Nephron progenitor cell (in vitro differentiated cells): ENCODE measurements at regions not wholly inside any gene's neighbourhood (a gene's known extent, or its start where the extent isn't known, plus 50 kb on each side); places are given as distances from the start of the nearest gene placed in this dataset.

Source experiments
- DNase-seq: peaks from one replicate; pipeline ENCODE4 v3.0.0; 2021
- H3K27ac Mint-ChIP-seq: 2 replicates; pipeline ENCODE4 v1.8.0; 2021; ENCODE audit warnings: mild to moderate bottlenecking, moderate library complexity, mixed read lengths
- H3K27me3 Mint-ChIP-seq: 2 replicates; pipeline ENCODE4 v1.8.0; 2021; ENCODE audit warnings: mild to moderate bottlenecking, low read depth, mixed read lengths; ENCODE audit not compliant: poor library complexity
- H3K36me3 Mint-ChIP-seq: 2 replicates; pipeline ENCODE4 v1.8.0; 2021; ENCODE audit warnings: low read depth, mixed read lengths
- H3K4me1 Mint-ChIP-seq: 2 replicates; pipeline ENCODE4 v1.8.0; 2021; ENCODE audit warnings: mixed read lengths
- H3K4me3 Mint-ChIP-seq: 2 replicates; pipeline ENCODE4 v1.8.0; 2021; ENCODE audit warnings: mild to moderate bottlenecking, moderate library complexity, mixed read lengths
- H3K9me3 Mint-ChIP-seq: 2 replicates; pipeline ENCODE4 v1.8.0; 2021; ENCODE audit warnings: mild to moderate bottlenecking, moderate library complexity, mixed read lengths
- TF ChIP-seq, protein P1 (sequence below): fragments of 200-600 bp; sonication (generic); IDR thresholded peaks from 2 replicates; pipeline ENCODE4 v1.5.0; 2021; ENCODE audit warnings: antibody characterized with exemption

DNA sequence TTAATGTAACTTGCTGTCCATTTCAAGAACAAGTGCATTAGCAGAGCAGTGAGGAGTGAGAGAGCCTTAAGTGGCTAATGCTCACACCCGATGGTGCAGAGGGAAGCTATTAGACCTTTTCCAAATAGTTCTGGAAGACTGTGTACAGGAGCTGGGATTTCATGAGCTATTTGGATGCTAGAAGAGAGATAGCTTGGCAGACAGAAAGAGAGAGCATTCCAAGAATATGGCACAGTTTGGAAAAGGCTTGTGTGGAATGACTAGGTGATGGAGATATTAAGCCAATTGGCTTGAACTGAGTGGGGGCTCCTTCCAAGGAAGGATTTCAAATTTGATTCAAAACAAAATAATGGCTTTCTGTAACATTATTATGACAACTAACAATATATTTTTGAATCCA is 1097.2 kb upstream of the TENM3 start:
- H3K9me3 Mint-ChIP-seq = no peaks in the 10 kb centered on the region
- peaks cover 42% of the 10 kb centered on the region for H3K4me1 Mint-ChIP-seq
- no peak for DNase-seq
- no peaks in the 10 kb centered on the region for H3K27me3 Mint-ChIP-seq
- TF ChIP-seq, protein P1, sequence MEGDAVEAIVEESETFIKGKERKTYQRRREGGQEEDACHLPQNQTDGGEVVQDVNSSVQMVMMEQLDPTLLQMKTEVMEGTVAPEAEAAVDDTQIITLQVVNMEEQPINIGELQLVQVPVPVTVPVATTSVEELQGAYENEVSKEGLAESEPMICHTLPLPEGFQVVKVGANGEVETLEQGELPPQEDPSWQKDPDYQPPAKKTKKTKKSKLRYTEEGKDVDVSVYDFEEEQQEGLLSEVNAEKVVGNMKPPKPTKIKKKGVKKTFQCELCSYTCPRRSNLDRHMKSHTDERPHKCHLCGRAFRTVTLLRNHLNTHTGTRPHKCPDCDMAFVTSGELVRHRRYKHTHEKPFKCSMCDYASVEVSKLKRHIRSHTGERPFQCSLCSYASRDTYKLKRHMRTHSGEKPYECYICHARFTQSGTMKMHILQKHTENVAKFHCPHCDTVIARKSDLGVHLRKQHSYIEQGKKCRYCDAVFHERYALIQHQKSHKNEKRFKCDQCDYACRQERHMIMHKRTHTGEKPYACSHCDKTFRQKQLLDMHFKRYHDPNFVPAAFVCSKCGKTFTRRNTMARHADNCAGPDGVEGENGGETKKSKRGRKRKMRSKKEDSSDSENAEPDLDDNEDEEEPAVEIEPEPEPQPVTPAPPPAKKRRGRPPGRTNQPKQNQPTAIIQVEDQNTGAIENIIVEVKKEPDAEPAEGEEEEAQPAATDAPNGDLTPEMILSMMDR = no peak
- no peaks in the 10 kb centered on the region for H3K36me3 Mint-ChIP-seq
- H3K4me3 Mint-ChIP-seq = no peak overlapping the region
- H3K27ac Mint-ChIP-seq = no peak overlapping the region

DNA sequence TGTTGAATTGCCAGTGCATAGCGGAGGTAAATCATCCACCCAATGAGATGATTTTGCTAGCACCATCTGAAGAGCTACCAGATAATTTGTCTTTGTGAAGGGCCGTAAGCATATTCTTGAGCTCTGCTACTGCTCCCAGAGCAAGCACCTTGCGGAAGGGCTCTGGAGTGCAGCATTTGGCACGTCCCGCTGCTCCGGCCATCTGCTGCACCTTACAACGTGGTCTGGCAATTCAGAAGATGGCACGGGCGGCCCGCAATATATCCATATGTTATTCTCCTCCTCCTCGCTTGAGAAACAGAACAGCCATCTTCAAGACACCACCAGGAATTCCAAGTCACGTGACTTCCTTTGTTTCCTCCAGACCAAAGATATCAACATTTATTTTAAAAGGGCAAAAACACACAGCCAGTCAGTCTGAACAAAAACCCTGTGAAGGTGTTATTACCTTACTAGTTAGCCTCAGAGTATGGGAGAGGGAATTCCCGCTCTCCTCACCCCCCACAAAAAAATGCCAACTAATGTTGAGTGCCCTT is 1095.7 kb upstream of the TENM3 start:
- TF ChIP-seq, protein P1 = no peak
- Mint-ChIP-seq H3K9me3 (no peaks in the 10 kb centered on the region), H3K27ac (no peak overlapping the region), H3K4me1 (peaks cover 35% of the 10 kb centered on the region), H3K36me3 (no peaks in the 10 kb centered on the region), H3K27me3 (no peaks in the 10 kb centered on the region), H3K4me3 (no peak overlapping the region)
- no peak for DNase-seq

DNA sequence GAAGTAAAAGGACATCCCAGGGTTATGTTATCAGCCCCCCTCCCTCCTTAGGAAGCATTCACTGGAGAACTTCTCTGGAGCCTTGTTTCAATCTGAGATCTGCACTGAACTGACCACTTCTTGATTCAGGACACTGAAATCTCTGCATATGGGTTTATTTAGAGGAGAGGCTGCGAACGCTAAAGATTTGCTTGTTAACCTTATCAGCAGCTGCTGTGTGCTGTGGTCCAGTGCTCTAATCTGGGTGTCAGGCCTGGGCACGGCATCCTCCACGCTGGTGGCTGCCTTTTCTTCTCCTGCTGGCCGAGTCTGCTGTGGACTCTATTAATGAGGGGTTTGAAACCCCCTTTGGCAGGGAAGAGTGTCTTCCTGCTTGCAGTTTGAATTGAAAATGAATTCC is 1094.7 kb upstream of the TENM3 start:
- no peaks in the 10 kb centered on the region for H3K36me3 Mint-ChIP-seq
- no peak overlapping the region for H3K4me3 Mint-ChIP-seq
- H3K4me1 Mint-ChIP-seq = peaks cover 27% of the 10 kb centered on the region
- no peak for DNase-seq
- TF ChIP-seq, protein P1 = no peak
- no peaks in the 10 kb centered on the region for H3K27me3 Mint-ChIP-seq
- no peaks in the 10 kb centered on the region for H3K9me3 Mint-ChIP-seq
- no peak overlapping the region for H3K27ac Mint-ChIP-seq

DNA sequence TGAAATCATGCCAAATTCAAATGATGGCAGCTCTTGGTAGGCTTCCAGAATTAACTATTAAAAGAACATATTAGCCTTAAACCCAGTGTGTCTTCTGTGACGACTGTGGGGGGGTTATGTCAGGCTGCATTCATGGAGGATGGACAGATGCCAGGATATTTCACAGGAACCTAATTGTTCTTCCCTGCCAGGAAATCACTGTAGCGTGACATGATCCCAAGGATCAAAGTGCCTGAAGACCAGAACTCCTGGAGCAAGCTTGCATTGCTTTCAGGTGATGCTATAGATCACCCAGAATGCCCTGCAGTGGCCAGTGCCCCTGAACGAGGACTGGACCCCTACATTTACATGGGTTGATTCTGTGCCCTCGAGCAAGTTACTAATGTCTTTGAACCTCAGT is 1093.0 kb upstream of the TENM3 start:
- Mint-ChIP-seq H3K36me3 (no peaks in the 10 kb centered on the region), H3K27ac (no peak overlapping the region), H3K27me3 (no peaks in the 10 kb centered on the region), H3K4me1 (peaks cover 12% of the 10 kb centered on the region), H3K9me3 (no peaks in the 10 kb centered on the region), H3K4me3 (no peak overlapping the region)
- DNase-seq = no peak
- TF ChIP-seq, protein P1 = no peak

DNA sequence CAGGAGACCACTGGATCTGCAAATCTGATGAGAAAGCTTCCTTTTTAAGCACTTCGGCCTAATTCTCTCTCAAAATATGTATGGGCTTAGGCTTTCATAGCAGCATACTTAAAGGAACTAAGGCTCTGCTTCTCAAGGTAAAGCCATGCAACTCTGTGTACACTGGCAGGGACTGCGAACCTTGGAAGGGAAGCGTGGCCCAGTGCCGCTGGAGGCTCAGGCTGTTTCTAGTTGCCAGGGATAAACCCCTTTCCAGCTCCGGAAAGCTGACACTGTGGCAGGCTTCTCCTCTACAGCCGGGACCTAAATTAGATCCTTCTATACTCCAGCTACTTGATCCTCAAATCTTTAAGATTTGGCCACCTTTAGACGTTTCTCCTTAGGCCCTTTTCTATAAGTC is 1091.3 kb upstream of the TENM3 start:
- no peaks in the 10 kb centered on the region for H3K27me3 Mint-ChIP-seq
- H3K4me1 Mint-ChIP-seq = peaks cover 7% of the 10 kb centered on the region
- TF ChIP-seq, protein P1 = no peak
- DNase-seq = no peak
- H3K36me3 Mint-ChIP-seq = no peaks in the 10 kb centered on the region
- H3K9me3 Mint-ChIP-seq = no peaks in the 10 kb centered on the region
- no peak overlapping the region for H3K4me3 Mint-ChIP-seq
- no peak overlapping the region for H3K27ac Mint-ChIP-seq

DNA sequence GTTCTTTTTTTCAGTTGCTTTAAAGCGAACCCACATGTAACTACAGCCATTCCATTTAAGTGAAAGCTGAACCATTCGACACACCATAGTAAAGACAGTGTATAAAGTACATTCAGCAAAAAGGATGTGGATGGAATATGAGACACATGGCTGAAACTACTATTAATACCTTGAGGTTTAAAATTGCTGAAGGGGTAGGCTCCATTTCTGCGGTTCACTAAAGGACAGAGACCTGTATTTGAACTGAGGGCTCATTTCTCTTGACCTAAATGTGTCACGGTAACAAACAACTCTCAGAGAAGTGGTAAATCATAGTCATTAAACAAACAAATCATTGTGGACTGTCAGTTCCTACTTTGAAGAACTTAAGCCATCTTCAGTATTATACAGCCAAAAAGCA is 1085.6 kb upstream of the TENM3 start:
- no peaks in the 10 kb centered on the region for H3K36me3 Mint-ChIP-seq
- no peaks in the 10 kb centered on the region for H3K9me3 Mint-ChIP-seq
- H3K4me3 Mint-ChIP-seq = no peak overlapping the region
- no peak overlapping the region for H3K27ac Mint-ChIP-seq
- no peak for DNase-seq
- TF ChIP-seq, protein P1 = no peak
- peaks cover 40% of the 10 kb centered on the region for H3K4me1 Mint-ChIP-seq
- H3K27me3 Mint-ChIP-seq = no peaks in the 10 kb centered on the region
